ENCODE measurements at regions not wholly inside any gene's neighbourhood (a gene's known extent, or its start where the extent isn't known, plus 50 kb on each side); places are given as distances from the start of the nearest gene placed in this dataset.
"Not testable (repeated sequence)": the region's sequence is repeated elsewhere in the genome, so short reads cannot be mapped to it uniquely, and the experiment has no call there.

GRCh38 chr12:114140576-114140975, 174.5 kb upstream of the RBM19 start:
- DNase-seq (ENCODE audit: low read depth in 4 of 4, low spot score in 3 of 4) = no peak

- DNase-seq (ENCODE audit: low read depth in 4 of 4, low spot score in 3 of 4) = no peak
These were observed 170.5 kb upstream of the RBM19 start for GRCh38 chr12:114136631-114137030.

- no peak for DNase-seq (ENCODE audit: low read depth in 4 of 4, low spot score in 3 of 4)
These were observed 168.8 kb upstream of the RBM19 start for GRCh38 chr12:114134922-114135321.

GRCh38 chr12:114131824-114132223, 165.7 kb upstream of the RBM19 start:
- DNase-seq (ENCODE audit: low read depth in 4 of 4, low spot score in 3 of 4) = no peak

GRCh38 chr12:114123108-114123507, 157.0 kb upstream of the RBM19 start:
- DNase-seq (ENCODE audit: low read depth in 4 of 4, low spot score in 3 of 4) = no peak

- DNase-seq (ENCODE audit: low read depth in 4 of 4, low spot score in 3 of 4) = no peak
These were observed 155.9 kb upstream of the RBM19 start for GRCh38 chr12:114122016-114122415.

- DNase-seq (ENCODE audit: low read depth in 4 of 4, low spot score in 3 of 4) = no peak
These were observed 153.2 kb upstream of the RBM19 start for GRCh38 chr12:114119316-114119715.

- no peak for DNase-seq (ENCODE audit: low read depth in 4 of 4, low spot score in 3 of 4)
These were observed 130.3 kb upstream of the RBM19 start for GRCh38 chr12:114096461-114096860.

- no peak for DNase-seq (ENCODE audit: low read depth in 4 of 4, low spot score in 3 of 4)
These were observed 127.4 kb upstream of the RBM19 start for GRCh38 chr12:114093520-114093919.

- DNase-seq (ENCODE audit: low read depth in 4 of 4, low spot score in 3 of 4) = no peak
These were observed 126.9 kb upstream of the RBM19 start for GRCh38 chr12:114092981-114093380.

GRCh38 chr12:114090211-114090610, 124.1 kb upstream of the RBM19 start:
- no peak for DNase-seq (ENCODE audit: low read depth in 4 of 4, low spot score in 3 of 4)

- no peak for DNase-seq (ENCODE audit: low read depth in 4 of 4, low spot score in 3 of 4)
These were observed 107.0 kb upstream of the RBM19 start for GRCh38 chr12:114073076-114073475.

- no peak for DNase-seq (ENCODE audit: low read depth in 4 of 4, low spot score in 3 of 4)
These were observed 103.4 kb upstream of the RBM19 start for GRCh38 chr12:114069507-114069906.

GRCh38 chr12:114064497-114064896, 98.4 kb upstream of the RBM19 start:
- no peak for DNase-seq (ENCODE audit: low read depth in 4 of 4, low spot score in 3 of 4)

GRCh38 chr12:114064034-114064433, 97.9 kb upstream of the RBM19 start:
- DNase-seq (ENCODE audit: low read depth in 4 of 4, low spot score in 3 of 4) = not testable (repeated sequence)

- DNase-seq (ENCODE audit: low read depth in 4 of 4, low spot score in 3 of 4) = no peak
These were observed 97.3 kb upstream of the RBM19 start for GRCh38 chr12:114063435-114063834.

- not testable (repeated sequence) for DNase-seq (ENCODE audit: low read depth in 4 of 4, low spot score in 3 of 4)
These were observed 90.2 kb upstream of the RBM19 start for GRCh38 chr12:114056351-114056750.

- DNase-seq (ENCODE audit: low read depth in 4 of 4, low spot score in 3 of 4) = no peak
These were observed 88.9 kb upstream of the RBM19 start for GRCh38 chr12:114054982-114055381.

- DNase-seq (ENCODE audit: low read depth in 4 of 4, low spot score in 3 of 4) = no peak
These were observed 80.3 kb upstream of the RBM19 start for GRCh38 chr12:114046236-114046998.

- no peak for DNase-seq (ENCODE audit: low read depth in 4 of 4, low spot score in 3 of 4)
These were observed 79.2 kb upstream of the RBM19 start for GRCh38 chr12:114045349-114045748.

GRCh38 chr12:114041590-114041989, 75.5 kb upstream of the RBM19 start:
- no peak for DNase-seq (ENCODE audit: low read depth in 4 of 4, low spot score in 3 of 4)

GRCh38 chr12:114041136-114041535, 75.0 kb upstream of the RBM19 start:
- no peak for DNase-seq (ENCODE audit: low read depth in 4 of 4, low spot score in 3 of 4)

- DNase-seq (ENCODE audit: low read depth in 4 of 4, low spot score in 3 of 4) = no peak
These were observed 72.8 kb upstream of the RBM19 start for GRCh38 chr12:114038962-114039361.
